ENCODE measurements at regions not wholly inside any gene's neighbourhood (a gene's known extent, or its start where the extent isn't known, plus 50 kb on each side); places are given as distances from the start of the nearest gene placed in this dataset.

- TF ChIP-seq CTCF (IDR thresholded peaks at IDR 0.05) (no peak), POLR2A (IDR thresholded peaks at IDR 0.05) (no peak)
Observed at GRCh38 chr9:88739373-88739772, 204.4 kb downstream of the NXNL2 start.
